ENCODE measurements at regions not wholly inside any gene's neighbourhood (a gene's known extent, or its start where the extent isn't known, plus 50 kb on each side); places are given as distances from the start of the nearest gene placed in this dataset.

GRCh38 chr16:73480381-73480780 is 432.5 kb upstream of the ZFHX3 start:
- Histone ChIP-seq H3K4me2 (ENCODE audit: control insufficient read depth, extremely low read depth, insufficient read depth, low read depth, low read length) (no peak overlapping the region), H3K9me1 (ENCODE audit: control insufficient read depth, extremely low read depth, insufficient read depth, low read length) (no peaks in the 10 kb centered on the region), H3K27me3 (ENCODE audit: control insufficient read depth, extremely low read depth, insufficient read depth, low read length) (no peaks in the 10 kb centered on the region), H3K9me3 (ENCODE audit: control insufficient read depth, low read depth, low read length) (peaks cover 2% of the 10 kb centered on the region), H3K36me3 (ENCODE audit: control insufficient read depth in 2 of 2, extremely low read depth in 1 of 2, insufficient read depth in 2 of 2, low read length in 2 of 2) (no peaks in the 10 kb centered on the region), H4K20me1 (ENCODE audit: control insufficient read depth, extremely low read depth, insufficient read depth, low read length) (no peaks in the 10 kb centered on the region), H3K4me3 (ENCODE audit: control insufficient read depth in 2 of 3, extremely low read depth in 1 of 3, insufficient read depth in 2 of 3, low read depth in 1 of 3, low read length in 3 of 3) (no peak overlapping the region), H3K79me2 (ENCODE audit: control insufficient read depth, insufficient read depth, low read length) (no peaks in the 10 kb centered on the region), H2AFZ (ENCODE audit: control insufficient read depth, low read length) (no peak overlapping the region), H3K27ac (ENCODE audit: control insufficient read depth, insufficient read depth, low read length) (no peak overlapping the region), H3K9ac (ENCODE audit: control insufficient read depth, extremely low read depth, insufficient read depth, low read length) (no peak overlapping the region), H3K4me1 (ENCODE audit: control insufficient read depth, extremely low read depth, insufficient read depth, low read length) (no peaks in the 10 kb centered on the region)
- DNase-seq (ENCODE audit: low read depth, low spot score) = no peak
- TF ChIP-seq EZH2 (IDR thresholded peaks at IDR 0.05; ENCODE audit: low read length) (no peak), CTCF (optimal IDR thresholded peaks at IDR 0.05 in 1 of 3, IDR thresholded peaks at IDR 0.05 in 1 of 3, conservative IDR thresholded peaks at IDR 0.05 in 1 of 3; ENCODE audit: extremely low read depth in 1 of 3, insufficient read depth in 2 of 3, low read length in 3 of 3) (no peak)
- FAIRE-seq = no peak
- dilution Hi-C loops (cut with MboI; ENCODE audit: extremely low pct_ligation_motif_present, low sequenced_read_pairs) = no loop called here

DNA sequence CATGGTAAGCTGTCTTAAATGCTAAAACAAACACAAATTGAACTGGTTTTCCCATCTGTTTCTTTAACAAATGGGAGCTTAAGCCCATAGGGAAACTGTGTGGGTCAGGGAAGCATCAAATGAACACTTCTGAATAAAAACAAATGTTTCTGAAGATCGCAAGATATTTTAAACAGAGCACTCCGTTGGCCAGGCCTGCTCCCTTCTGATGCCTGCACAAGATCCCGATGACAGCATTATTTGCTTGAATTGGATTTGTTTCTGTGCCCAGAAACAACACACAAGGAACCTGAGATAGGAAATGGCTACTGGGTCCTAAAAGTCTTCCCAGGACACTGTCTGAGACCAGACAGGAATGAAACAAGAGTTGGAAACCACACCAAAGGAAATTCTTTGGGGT is 425.8 kb upstream of the ZFHX3 start:
- H3K27me3 ChIP-seq (ENCODE audit: control insufficient read depth, extremely low read depth, insufficient read depth, low read length) = no peaks in the 10 kb centered on the region
- FAIRE-seq (no peak), DNase-seq (ENCODE audit: low read depth, low spot score) (no peak)
- H3K79me2 ChIP-seq (ENCODE audit: control insufficient read depth, insufficient read depth, low read length) = no peaks in the 10 kb centered on the region
- no peaks in the 10 kb centered on the region for H3K9me1 ChIP-seq (ENCODE audit: control insufficient read depth, extremely low read depth, insufficient read depth, low read length)
- dilution Hi-C loops (cut with MboI; ENCODE audit: extremely low pct_ligation_motif_present, low sequenced_read_pairs) = no loop called here
- H3K9me3 ChIP-seq (ENCODE audit: control insufficient read depth, low read depth, low read length) = no peaks in the 10 kb centered on the region
- TF ChIP-seq EZH2 (IDR thresholded peaks at IDR 0.05; ENCODE audit: low read length) (no peak), CTCF (optimal IDR thresholded peaks at IDR 0.05 in 1 of 3, IDR thresholded peaks at IDR 0.05 in 1 of 3, conservative IDR thresholded peaks at IDR 0.05 in 1 of 3; ENCODE audit: extremely low read depth in 1 of 3, insufficient read depth in 2 of 3, low read length in 3 of 3) (no peak)
- no peaks in the 10 kb centered on the region for H3K4me1 ChIP-seq (ENCODE audit: control insufficient read depth, extremely low read depth, insufficient read depth, low read length)
- H3K36me3 ChIP-seq (ENCODE audit: control insufficient read depth in 2 of 2, extremely low read depth in 1 of 2, insufficient read depth in 2 of 2, low read length in 2 of 2) = no peaks in the 10 kb centered on the region
- no peak overlapping the region for H3K4me3 ChIP-seq (ENCODE audit: control insufficient read depth in 2 of 3, extremely low read depth in 1 of 3, insufficient read depth in 2 of 3, low read depth in 1 of 3, low read length in 3 of 3)
- H3K9ac ChIP-seq (ENCODE audit: control insufficient read depth, extremely low read depth, insufficient read depth, low read length) = no peak overlapping the region
- no peak overlapping the region for H2AFZ ChIP-seq (ENCODE audit: control insufficient read depth, low read length)
- no peak overlapping the region for H3K4me2 ChIP-seq (ENCODE audit: control insufficient read depth, extremely low read depth, insufficient read depth, low read depth, low read length)
- H4K20me1 ChIP-seq (ENCODE audit: control insufficient read depth, extremely low read depth, insufficient read depth, low read length) = no peaks in the 10 kb centered on the region
- H3K27ac ChIP-seq (ENCODE audit: control insufficient read depth, insufficient read depth, low read length) = no peak overlapping the region

All from keratinocyte (primary cell).